Kasumi-1 (cell line): ENCODE measurements at regions not wholly inside any gene's neighbourhood (a gene's known extent, or its start where the extent isn't known, plus 50 kb on each side); places are given as distances from the start of the nearest gene placed in this dataset.
A peak's percentile ranks its signal among the peaks of the same experiment; 100 is the strongest.
"Not testable (repeated sequence)": the region's sequence is repeated elsewhere in the genome, so short reads cannot be mapped to it uniquely, and the experiment has no call there.

ENCODE experiments used
- DNase-seq, 2 experiments: peaks; one replicate each; lab custom pipeline; 2025; lab: John Stamatoyannopoulos, UW

DNA sequence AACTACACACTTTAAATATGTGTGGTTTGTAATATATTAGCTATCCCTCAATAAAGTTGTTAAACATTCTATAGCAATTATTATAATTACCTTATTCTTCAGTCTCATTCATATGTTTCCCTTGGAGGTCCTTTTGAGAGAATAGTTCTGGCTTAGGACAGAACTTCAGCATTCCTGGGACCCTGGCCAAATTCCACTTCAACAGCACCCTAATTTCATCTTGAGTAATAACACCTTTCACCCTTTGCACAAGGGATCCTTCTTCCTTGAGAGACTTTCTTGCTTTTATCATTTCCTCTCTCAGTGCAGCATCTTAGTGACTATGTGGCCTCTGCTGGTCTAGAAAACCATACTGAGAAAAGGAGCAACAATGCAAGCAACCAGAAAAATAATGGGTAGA is 255.9 kb downstream of the C11orf87 start:
- no peak for DNase-seq

DNA sequence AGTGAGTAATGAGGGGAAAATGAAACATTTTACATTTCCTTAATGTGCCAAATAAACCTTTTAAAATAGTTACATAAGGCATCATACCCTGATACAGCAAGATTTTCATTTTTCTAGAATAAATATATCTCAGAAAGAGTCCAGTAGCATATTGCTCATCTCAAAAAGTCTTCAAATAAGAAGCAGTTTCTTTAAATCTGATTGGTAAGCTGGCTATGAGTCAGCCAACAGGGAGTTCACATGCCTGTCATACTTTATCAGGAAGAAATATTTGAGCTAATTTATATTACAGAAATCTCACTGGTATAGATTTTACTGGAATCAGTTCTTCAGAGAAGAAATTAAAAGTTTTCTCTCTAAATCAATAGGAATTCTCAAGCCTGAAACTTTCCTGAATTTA is 258.1 kb downstream of the C11orf87 start:
- no peak for DNase-seq

DNA sequence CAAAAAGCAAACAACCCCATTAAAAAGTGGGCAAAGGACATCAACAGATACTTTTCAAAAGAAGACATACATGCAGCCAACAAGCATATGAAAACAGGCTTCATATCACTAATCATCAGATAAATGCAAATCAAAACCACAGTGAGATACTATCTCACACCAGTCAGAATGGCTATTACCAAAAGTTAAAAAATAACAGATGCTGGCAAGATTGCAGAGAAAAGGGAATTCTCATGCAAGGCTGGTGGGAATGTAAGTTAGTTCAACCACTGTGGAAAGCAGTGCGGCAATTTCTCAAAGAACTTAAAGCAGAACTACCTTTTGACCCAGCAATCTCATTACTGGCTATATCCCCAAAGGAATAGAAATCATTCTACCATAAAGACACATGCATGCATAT is 260.8 kb downstream of the C11orf87 start:
- DNase-seq = not testable (repeated sequence)

DNA sequence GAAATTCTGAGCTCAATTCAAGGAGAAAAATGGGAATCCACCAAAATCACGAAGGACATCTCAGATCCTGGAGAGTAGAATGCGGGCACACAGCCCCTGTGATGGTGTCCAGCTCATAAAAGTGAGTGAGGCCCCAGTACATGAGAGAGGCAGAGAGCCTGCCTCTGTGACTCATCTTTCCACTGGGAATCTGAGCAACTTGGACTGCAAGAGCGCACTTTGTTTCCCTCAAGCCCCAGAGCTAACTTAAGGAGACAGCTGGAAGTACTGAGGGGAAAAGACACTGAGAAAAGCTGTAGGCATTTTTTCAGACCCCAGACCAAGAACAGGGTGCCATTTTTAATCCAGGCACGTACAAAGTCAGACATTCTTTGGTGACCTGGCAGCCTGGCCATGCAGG is 273.7 kb downstream of the C11orf87 start:
- DNase-seq = no peak

DNA sequence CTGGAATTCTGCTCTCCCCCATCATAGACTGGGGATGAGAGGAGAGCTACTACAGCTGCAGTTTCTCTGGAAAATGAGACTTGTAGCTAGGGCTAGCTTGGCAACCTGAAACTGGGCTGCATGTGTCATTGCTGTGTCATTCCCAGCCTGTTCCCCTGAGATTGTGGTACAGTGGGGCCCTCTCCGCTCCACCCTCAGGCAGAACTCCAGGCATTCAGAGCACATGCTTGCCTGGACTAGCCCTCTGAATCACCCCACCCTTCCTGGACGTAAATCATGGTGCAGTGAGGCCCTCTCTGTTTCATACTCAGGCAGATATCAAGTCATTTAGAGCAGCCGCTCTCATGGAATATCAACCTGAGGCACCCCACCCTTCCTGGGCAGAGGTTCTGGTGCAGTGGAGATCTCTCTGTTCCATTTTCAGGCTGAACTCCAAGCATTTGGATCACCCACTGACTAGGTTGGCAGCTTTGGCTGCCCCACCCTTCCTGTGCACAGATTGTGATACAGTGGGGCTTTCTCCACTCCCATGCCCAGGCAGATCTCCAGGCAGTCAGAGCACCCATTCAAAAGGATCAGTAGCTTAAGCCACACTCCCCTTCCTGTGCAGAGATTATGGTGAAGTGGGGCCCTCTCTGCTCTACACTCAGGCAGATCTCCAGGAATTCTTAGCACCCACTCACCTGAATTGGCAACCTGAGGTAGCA is 274.4 kb downstream of the C11orf87 start:
- no peak for DNase-seq

DNA sequence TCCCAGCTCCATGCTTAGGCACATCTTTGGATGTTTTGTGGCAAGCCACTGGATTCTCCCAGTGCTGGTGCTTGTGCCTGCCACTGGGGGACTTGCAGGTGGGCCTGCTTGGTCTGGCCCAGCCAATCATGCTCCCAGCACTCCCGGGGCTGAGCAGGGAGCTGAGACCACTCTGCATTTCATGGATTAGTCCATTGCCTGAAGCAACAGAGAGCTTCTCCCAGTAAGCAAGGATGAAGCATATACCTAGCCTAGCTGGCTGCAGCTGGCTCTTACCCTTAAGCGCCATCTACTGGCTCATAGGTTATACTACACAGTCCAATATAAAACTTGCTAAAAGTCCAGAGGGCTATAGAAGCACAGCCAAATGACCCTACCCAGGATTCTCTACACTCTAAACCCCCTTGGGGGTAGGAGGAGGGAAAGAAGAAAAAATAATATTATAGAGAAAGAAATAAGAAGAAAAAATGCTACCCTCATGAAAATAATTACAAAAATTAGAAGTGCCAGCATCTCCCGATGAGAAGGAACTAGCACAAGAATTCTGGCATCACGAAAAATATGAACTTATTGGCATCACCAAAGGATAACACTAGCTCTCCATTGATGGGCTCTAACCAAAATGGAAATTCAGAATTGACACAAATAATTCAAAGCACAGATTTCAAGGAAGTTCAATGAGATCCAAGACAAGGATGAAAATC is 275.3 kb downstream of the C11orf87 start:
- peak; percentile 54 to 62 for DNase-seq

DNA sequence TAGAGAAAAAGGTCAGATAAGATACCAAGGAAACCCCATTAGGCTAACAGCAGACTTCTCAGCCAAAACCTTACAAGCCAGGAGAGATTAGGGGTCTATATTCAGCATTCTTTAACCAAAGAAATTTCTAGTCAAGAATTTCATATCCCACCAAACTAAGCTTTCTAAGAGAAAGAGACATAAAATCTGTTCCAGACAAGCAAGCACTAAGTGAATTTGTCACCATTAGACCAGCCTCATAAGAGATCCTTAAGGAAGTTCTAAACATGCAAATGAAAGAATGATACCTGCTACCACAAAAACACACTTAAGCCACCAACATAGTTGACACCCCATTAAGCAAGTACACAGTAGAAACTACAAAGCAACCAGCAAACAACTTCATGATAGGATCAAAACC is 276.2 kb downstream of the C11orf87 start:
- DNase-seq = no peak

DNA sequence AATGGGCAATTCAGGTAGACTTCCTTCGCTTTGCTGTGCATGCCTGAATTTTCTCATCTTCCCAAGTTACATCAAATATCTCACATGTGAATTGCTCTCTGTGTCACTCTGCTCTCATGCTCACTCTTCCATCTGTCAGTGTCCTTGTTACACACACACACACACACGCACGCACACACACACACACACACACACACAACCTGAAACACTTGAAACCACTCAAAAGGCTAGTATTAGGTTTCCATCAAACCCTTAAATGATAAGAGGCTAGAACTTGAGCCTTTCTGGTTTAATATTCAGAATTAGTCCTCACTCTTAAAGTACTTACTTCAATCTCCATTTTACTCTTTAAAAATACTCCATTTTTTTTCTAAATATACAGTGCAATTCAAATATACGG is 282.4 kb downstream of the C11orf87 start:
- DNase-seq = no peak

DNA sequence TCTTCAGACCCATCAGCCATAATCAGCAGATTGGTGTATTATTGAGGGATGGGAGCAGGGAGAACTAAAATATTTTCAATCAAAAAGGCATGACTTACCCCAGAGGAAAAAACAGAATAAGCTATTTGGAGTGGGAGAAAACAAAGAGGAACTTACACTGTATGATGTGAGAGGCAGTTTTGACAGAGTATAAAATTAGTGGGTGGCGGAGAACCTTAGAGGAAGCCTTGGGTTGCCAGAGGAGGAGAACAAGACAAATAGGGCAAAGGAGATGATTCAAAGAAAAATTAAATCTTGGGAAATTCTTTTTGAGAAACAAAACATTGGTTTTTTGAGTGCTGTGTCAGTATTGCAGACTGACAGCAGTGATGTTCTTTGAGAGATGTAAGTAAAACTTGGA is 285.0 kb downstream of the C11orf87 start:
- peak; percentile 20 to 52 for DNase-seq

DNA sequence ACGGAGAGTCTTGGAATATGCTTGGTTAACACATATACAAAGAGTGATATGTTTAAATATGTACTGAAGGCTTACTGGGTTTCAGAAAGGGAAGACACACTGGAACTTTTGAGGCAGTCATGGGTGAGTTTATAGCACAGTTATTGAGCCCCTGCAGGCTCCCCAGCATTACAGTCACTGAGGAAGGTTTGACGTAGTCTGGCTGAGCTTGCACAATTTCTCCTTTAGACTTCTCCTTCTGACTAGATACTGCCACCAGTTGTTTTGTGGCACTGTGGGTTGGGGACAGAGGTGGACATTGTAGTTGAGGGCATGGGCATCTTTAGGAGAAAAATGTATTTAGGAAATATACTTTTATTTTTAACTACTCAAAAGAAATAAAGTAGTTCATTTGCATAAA is 285.4 kb downstream of the C11orf87 start:
- DNase-seq = peak; percentile 32 to 58

DNA sequence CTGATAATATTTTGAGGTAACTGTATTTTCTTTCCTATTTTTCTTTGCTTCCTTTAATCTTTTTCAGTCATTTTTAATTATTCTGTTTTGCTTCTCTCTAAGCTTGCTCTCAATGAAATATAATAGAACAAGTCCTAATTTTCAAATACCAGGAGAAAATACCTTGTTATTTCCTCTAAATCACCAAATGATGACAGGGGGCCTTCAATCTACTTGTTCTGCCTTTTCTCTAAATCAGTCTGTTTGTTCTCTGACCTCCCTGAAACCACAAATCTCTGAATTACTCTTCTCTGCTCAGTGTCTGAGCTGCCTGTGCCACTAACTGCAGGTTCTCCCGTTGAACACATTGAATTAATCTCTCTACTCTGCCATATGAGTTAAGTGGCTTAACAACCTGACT is 286.2 kb downstream of the C11orf87 start:
- no peak for DNase-seq

DNA sequence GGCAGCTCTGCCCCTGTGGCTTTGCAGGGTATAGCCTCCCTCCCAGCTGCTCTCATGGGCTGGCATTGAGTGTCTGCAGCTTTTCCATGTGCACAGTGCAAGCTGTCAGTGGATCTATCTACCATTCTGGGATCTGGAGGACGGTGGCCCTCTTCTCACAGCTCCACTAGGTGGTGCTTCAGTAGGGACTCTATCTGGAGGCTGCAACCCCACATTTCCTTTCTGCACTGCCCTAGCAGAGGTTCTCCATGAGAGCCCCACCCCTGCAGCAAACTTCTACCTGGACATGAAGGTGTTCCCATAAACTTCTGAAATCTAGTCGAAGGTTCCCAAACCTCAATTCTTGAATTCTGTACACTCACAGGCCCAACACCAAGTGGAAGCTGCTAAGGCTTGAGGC is 292.5 kb downstream of the C11orf87 start:
- DNase-seq = not testable (repeated sequence)

DNA sequence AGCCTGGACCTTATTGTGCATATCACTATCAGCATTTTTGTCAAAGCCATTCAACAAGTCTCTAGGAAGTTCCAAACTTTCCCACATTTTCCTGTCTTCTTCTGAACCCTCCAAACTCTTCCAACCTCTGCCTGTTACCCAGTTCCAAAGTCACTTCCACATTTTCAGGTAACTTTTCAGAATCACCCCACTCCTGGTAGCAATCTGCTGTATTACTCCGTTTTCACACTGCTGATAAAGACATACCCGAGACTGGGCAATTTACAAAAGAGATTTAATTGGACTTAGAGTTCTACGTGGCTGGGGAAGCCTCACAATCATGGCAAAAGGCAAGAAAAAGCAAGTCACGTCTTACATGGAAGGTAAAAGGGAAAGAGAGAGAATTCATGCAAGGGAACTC is 293.4 kb downstream of the C11orf87 start:
- DNase-seq = not testable (repeated sequence)

DNA sequence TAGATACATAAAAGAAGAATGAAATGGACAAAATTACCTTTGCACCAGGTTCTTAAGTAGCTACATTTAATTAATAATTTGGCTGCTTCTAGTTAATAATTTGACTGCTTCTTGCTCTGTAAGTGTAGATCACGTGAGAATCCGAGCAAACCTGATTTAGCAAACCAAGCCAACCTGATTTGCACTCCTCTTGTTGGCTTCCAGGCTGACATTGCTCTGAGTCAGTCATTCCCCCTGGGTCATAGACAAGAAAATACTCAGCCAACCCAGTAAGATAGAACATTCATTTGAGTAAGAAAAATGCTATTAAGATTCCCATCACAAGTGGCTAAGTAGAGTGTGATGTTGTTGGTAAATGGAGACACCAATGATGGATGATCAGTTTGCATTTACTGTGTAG is 304.1 kb downstream of the C11orf87 start:
- DNase-seq = no peak

DNA sequence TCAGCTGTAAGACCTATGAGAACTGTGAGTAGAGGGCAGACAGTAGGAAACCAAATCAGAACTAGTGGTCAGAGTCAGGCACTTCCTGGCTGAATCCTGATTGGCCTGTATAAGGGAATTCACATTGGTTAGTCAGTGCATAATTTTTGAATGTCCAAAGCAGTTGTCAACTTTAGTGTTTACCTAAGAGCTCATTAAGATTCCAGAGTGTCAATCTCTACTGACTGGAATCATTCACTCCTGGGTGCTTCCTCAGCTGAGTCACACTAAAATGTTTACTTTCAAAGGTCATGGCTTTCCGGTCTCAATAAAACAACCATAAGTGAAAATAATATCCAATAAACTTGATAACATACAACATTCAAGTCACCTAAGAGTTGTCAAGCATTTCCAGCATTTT is 306.1 kb downstream of the C11orf87 start:
- DNase-seq = no peak

DNA sequence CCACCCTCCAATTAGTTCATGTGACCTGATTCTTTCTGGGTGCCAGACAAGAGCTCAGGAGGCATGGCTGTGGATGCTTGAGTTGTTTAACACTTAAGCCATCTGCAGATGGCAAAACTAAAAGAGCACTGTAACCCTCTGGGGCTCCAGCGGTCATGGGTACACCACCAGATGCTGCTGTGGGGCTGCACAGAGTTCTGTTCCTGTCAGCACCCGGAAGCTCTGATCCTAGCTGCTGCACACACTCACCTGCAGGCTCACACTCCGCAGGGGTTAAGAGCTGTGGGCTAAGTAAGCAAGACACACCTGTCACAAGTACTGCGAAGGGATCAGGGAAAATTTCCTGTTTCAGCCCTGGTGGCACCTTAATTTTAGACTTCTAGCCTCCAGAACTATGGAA is 307.8 kb downstream of the C11orf87 start:
- no peak for DNase-seq

DNA sequence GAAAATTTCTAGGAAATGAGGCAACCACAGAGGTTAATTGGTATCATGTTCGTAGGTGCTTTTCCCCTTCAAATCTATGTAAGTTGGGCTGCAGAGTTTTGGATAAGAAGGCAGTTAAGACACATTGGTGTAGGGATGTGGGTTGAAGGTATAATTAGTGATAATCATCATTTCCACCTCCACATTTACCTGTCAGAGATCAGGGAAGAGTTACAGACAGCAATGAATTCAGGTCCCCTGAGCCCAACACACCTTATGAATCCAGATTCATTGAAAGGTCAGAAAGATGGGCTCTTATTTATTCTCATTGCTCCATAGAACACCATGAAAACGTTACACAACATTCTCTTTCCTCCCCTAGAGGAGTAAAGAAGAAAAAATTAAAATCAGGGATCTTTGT is 308.7 kb downstream of the C11orf87 start:
- no peak for DNase-seq

DNA sequence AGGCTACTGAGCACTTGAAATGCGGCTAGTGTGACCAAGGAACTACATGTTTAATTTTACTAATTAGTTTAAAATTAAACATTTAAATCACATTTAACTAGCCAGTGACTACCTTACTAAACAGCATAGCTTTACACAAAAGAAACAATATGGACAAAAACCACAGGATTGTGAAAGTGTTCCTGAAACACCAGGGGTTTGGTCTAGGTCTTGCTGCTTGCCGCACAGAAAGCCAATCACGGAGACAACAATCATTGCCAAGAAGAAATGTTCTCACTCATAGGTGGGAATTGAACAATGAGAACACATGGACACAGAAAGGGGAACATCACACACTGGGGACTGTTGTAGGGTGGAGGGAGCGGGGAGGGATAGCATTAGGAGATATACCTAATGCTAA is 309.5 kb downstream of the C11orf87 start:
- no peak for DNase-seq

DNA sequence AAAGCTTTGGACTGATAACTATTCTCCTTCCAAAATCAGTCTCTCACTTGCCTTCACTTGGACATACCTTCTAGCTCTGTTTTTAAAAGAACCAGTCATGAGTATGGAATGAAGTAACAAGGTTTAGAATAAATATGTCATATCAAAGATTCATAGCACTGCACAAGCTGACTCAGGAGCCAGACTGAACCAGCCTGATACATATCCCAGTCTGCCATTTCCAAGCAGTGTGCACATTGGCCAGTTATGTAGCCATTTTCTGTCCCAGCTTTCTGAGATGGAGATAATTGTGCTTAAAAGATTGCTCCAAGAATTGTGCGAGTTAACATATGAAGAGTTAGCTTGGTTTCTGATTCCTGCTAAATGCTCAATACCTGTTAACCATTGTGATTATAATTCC is 311.3 kb downstream of the C11orf87 start:
- DNase-seq = no peak

DNA sequence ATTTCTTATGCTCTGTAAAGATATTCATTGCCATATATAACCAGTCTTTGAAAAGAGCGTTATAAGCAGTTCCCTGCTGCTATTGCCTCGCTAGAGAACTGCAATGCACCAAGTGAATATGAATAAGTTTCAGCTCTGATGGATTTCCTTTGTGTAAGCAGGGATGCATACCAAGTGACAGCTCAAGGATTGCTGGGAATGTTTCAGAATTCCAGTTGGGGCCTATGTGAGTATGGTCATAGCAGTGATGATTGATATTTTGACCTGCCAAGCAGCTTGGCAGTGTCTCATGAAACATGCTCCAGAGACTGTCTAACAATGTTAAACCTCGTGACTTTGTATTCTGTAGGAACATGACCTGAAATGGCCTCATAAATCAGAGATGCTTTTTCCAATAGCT is 312.6 kb downstream of the C11orf87 start:
- DNase-seq = no peak

DNA sequence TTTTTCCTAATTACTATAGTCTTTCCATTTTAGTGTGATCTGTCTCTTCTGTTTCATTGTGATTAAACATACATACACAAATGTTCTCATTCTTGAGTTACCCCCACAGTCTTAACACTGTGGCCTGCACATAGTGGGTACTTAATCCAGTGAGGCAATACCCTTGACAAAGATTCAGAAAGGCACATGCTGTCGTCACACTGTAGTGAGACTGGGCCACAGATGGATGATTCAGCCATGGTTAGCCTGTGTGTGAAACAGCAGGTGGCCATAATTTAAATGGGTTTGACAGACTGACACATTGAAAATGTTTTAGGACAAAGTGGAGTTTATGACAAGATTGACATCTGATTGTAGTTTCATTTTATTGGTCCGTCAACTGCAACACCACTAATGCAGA is 313.1 kb downstream of the C11orf87 start:
- no peak for DNase-seq

DNA sequence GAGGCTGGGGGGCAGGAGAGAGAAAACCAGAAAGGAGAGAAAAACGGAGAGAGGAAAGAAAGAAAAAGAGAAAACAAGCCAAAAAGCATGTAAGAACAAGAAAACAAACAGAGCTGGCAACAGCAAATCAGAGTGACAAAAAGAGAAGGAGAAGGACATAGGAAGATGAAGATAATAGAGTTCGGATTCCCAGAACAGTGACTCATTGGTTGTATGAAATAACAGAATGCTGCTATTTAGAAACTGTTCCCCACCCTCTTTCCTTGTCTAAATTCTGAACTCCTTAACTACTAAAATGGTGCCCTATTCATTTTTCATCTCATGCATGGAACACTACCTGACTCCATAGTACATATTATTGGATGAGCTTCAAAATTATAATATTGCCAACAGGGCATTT is 317.4 kb downstream of the C11orf87 start:
- no peak for DNase-seq

DNA sequence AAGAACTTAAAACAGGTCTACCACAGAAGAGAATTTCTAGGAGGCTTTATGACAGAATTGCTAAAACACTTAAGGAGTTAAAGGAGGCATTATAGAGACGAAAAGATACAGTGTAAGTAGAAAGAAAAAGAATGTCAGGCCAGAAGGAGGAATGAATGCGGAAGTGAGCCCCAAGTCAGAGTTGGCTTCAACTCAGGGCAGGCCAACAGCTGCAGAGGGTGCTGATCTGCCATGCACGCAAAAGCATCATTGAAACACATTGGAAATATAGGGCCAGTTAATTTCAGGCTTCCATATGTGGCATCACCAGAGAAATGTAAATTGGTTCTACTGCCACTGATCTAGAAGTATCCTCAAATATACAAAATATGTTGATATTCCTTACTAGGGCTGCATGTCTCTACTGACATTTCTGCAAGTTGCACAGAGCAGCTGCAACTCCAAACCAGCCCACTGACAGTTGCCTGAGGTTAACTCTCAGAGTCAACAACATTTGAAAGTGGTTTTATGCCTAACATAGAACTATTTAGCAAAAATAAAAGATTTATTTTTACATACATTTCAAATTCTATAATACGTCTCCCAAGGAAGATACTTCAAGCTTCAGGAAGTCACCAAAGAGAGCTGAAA is 324.1 kb downstream of the C11orf87 start:
- no peak for DNase-seq
